ENCODE measurements at regions not wholly inside any gene's neighbourhood (a gene's known extent, or its start where the extent isn't known, plus 50 kb on each side); places are given as distances from the start of the nearest gene placed in this dataset.

- TF ChIP-seq CTCF (IDR thresholded peaks at IDR 0.05; ENCODE audit: insufficient read depth, low read length, poor library complexity, severe bottlenecking) = no peak
- TF ChIP-seq EZH2phosphoT487 (conservative IDR thresholded peaks at IDR 0.05; ENCODE audit: low read length) = no peak
These were observed 635.2 kb downstream of the TBC1D22A start for GRCh38 chr22:47397673-47398072.
